ENCODE measurements at regions not wholly inside any gene's neighbourhood (a gene's known extent, or its start where the extent isn't known, plus 50 kb on each side); places are given as distances from the start of the nearest gene placed in this dataset.
A peak's percentile ranks its signal among the peaks of the same experiment; 100 is the strongest.

DNA sequence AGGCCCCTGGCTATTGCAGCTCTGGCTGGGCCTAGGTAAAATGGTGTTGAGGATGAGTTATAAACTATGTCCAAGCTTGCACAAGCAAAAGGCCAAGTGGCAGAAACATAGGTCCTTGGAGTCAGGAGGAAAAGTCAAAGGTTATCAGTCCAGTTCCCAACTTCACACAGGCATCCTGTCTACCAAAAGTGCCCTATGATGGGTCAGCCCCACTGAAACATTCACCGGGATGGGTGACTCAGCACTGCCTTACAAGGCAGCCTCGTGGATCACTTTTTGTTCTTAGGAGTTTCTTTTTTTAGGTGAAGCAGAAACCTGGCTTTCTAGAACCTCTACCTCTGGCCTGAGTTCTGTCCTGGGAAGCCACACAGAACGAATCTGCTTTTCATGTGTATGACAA is 158.8 kb upstream of the LYZL2 start:
- Mint-ChIP-seq H3K27me3 (ENCODE audit: unreplicated experiment) (no peaks in the 10 kb centered on the region), H3K4me1 (ENCODE audit: low read depth, unreplicated experiment) (peaks cover 11% of the 10 kb centered on the region), H3K9me3 (ENCODE audit: low read depth, unreplicated experiment) (no peaks in the 10 kb centered on the region), H3K36me3 (ENCODE audit: insufficient read depth, unreplicated experiment) (peaks cover 16% of the 10 kb centered on the region), H3K27ac (ENCODE audit: unreplicated experiment) (no peak overlapping the region), H3K4me3 (ENCODE audit: low read depth, unreplicated experiment) (no peak overlapping the region)
- CTCF ChIA-PET, result no interaction called here
- TF ChIP-seq CTCF (IDR thresholded peaks at IDR 0.05; ENCODE audit: unreplicated experiment), result no peak
- BruUV-seq (replicated peaks), result no TSS peak
- intact Hi-C loops (cut with micrococcal nuclease; ENCODE audit: unreplicated experiment), result loop anchor here (10.0 kb wide), 1 partner anchor 556 kb away; no protein-coding TSS in a partner anchor
- DNase-seq, result no peak

DNA sequence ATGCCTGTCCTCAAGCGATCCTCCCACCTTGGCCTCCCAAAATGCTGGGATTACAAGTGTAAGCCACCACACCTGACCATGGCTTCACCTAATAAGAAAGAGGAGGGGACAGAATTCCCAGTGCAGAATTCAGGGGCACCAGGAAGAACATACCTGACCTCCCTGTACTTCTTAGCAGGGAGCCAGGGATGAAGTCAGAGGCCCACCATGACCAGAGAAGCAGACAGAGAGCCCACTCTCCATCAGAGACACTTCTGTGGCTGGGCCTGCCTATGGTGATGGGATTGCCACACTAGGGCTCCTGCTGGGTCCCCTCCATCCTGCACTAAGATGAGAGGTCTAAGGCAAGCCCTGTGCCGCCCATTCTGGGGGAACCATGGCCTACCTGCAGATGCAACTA is 157.4 kb upstream of the LYZL2 start:
- no peaks in the 10 kb centered on the region for H3K27me3 Mint-ChIP-seq (ENCODE audit: unreplicated experiment)
- CTCF ChIA-PET, result no interaction called here
- no peak overlapping the region for H3K27ac Mint-ChIP-seq (ENCODE audit: unreplicated experiment)
- no peak for DNase-seq
- peaks cover 24% of the 10 kb centered on the region for H3K36me3 Mint-ChIP-seq (ENCODE audit: insufficient read depth, unreplicated experiment)
- no peak for TF ChIP-seq CTCF (IDR thresholded peaks at IDR 0.05; ENCODE audit: unreplicated experiment)
- intact Hi-C loops (cut with micrococcal nuclease; ENCODE audit: unreplicated experiment), result loop anchor here (10.0 kb wide), 1 partner anchor 558 kb away; no protein-coding TSS in a partner anchor
- H3K4me1 Mint-ChIP-seq (ENCODE audit: low read depth, unreplicated experiment), result peaks cover 25% of the 10 kb centered on the region
- no TSS peak for BruUV-seq (replicated peaks)
- H3K4me3 Mint-ChIP-seq (ENCODE audit: low read depth, unreplicated experiment), result no peak overlapping the region
- H3K9me3 Mint-ChIP-seq (ENCODE audit: low read depth, unreplicated experiment), result no peaks in the 10 kb centered on the region

- Mint-ChIP-seq H3K4me1 (ENCODE audit: low read depth, unreplicated experiment) (peaks cover 26% of the 10 kb centered on the region), H3K4me3 (ENCODE audit: low read depth, unreplicated experiment) (peak overlapping the region; percentile 69), H3K36me3 (ENCODE audit: insufficient read depth, unreplicated experiment) (peaks cover 24% of the 10 kb centered on the region), H3K27ac (ENCODE audit: unreplicated experiment) (no peak overlapping the region), H3K27me3 (ENCODE audit: unreplicated experiment) (no peaks in the 10 kb centered on the region), H3K9me3 (ENCODE audit: low read depth, unreplicated experiment) (no peaks in the 10 kb centered on the region)
- CTCF ChIA-PET, result interaction anchor here (1.5 kb wide), 1 partner anchor 266 kb away, joined by 3 read pairs; no protein-coding TSS in a partner anchor
- intact Hi-C loops (cut with micrococcal nuclease; ENCODE audit: unreplicated experiment), result loop anchor here (10.0 kb wide), 1 partner anchor 559 kb away; no protein-coding TSS in a partner anchor
- TF ChIP-seq CTCF (IDR thresholded peaks at IDR 0.05; ENCODE audit: unreplicated experiment), result no peak
- no TSS peak for BruUV-seq (replicated peaks)
- no peak for DNase-seq
Observed at GRCh38 chr10:30786131-30786530, 156.6 kb upstream of the LYZL2 start.

- no peak for TF ChIP-seq CTCF (IDR thresholded peaks at IDR 0.05; ENCODE audit: unreplicated experiment)
- Mint-ChIP-seq H3K27ac (ENCODE audit: unreplicated experiment) (no peak overlapping the region), H3K9me3 (ENCODE audit: low read depth, unreplicated experiment) (no peaks in the 10 kb centered on the region), H3K4me3 (ENCODE audit: low read depth, unreplicated experiment) (peak overlapping the region; percentile 69), H3K27me3 (ENCODE audit: unreplicated experiment) (peaks cover 3% of the 10 kb centered on the region), H3K4me1 (ENCODE audit: low read depth, unreplicated experiment) (peaks cover 26% of the 10 kb centered on the region), H3K36me3 (ENCODE audit: insufficient read depth, unreplicated experiment) (peaks cover 24% of the 10 kb centered on the region)
- CTCF ChIA-PET, result interaction anchor here (0.7 to 3.7 kb wide), 15 partner anchors 9 to 1468 kb away, joined by 3 to 18 read pairs (median 4); partner anchors contain the start of gene ZNF438
- peak; percentile 73 for DNase-seq
- BruUV-seq (replicated peaks), result no TSS peak
- intact Hi-C loops (cut with micrococcal nuclease; ENCODE audit: unreplicated experiment), result loop anchor here (1.0 to 10.0 kb wide), 5 partner anchors 247 to 706 kb away; partner anchors contain the start of gene ZNF438
Observed at GRCh38 chr10:30784897-30785605, 155.5 kb upstream of the LYZL2 start.

Measured in Calu3 (cell line).